SU-DHL-6 (cell line): ENCODE measurements at regions not wholly inside any gene's neighbourhood (a gene's known extent, or its start where the extent isn't known, plus 50 kb on each side); places are given as distances from the start of the nearest gene placed in this dataset.

ENCODE experiments used
- H2AFZ ChIP-seq: fragments of 200-600 bp; sonication (generic); 2 replicates; pipeline ENCODE4 v1.6.1; 2014; ENCODE audit warnings: low read depth, mild to moderate bottlenecking, moderate library complexity, mixed read lengths, antibody characterized with exemption, low read length; ENCODE audit not compliant: severe bottlenecking
- H3F3A ChIP-seq: fragments of 200-600 bp; shearing (Covaris generic); 2 replicates; pipeline ENCODE4 v1.6.0; 2016; ENCODE audit warnings: antibody characterized with exemption, mild to moderate bottlenecking; ENCODE audit not compliant: insufficient read depth
- H3K27ac ChIP-seq: fragments of 200-600 bp; sonication (generic); 2 replicates; pipeline ENCODE4 v1.5.1; 2016; ENCODE audit warnings: low read depth, mild to moderate bottlenecking, low read length, moderate library complexity, mixed read lengths
- H3K27me3 ChIP-seq: fragments of 200-600 bp; sonication (generic), shearing (Covaris generic); 2 replicates; pipeline ENCODE4 v1.6.0; 2014; ENCODE audit warnings: mild to moderate bottlenecking, low read length
- H3K36me3 ChIP-seq: fragments of 200-600 bp; sonication (generic); 2 replicates; pipeline ENCODE4 v1.6.1; 2014; ENCODE audit warnings: mild to moderate bottlenecking, low read length, mixed read lengths
- H3K4me2 ChIP-seq: fragments of 300-600, 200-600 bp; shearing (Covaris generic), sonication (generic); 2 replicates; pipeline ENCODE4 v1.6.0; 2014; ENCODE audit warnings: low read length, low read depth, mild to moderate bottlenecking; ENCODE audit not compliant: poor library complexity, severe bottlenecking
- H3K4me3 ChIP-seq: fragments of 200-600 bp; sonication (generic); 2 replicates; pipeline ENCODE4 v1.5.1; 2014; ENCODE audit warnings: antibody characterized with exemption, low read length, mild to moderate bottlenecking, mixed read lengths; ENCODE audit not compliant: insufficient read depth, poor library complexity, severe bottlenecking
- H3K79me2 ChIP-seq: fragments of 200-600 bp; sonication (generic); 2 replicates; pipeline ENCODE4 v1.6.1; 2014; ENCODE audit warnings: mild to moderate bottlenecking, low read length, moderate library complexity; ENCODE audit not compliant: insufficient read depth
- H3K9ac ChIP-seq: fragments of 200-600 bp; sonication (generic); 2 replicates; pipeline ENCODE4 v1.7.0; 2014; ENCODE audit warnings: mild to moderate bottlenecking, low read length
- H3K9me2 ChIP-seq: fragments of 200-600 bp; sonication (generic); replicated peaks from 2 replicates; pipeline ENCODE4 v1.6.1; 2014; ENCODE audit warnings: low read length; ENCODE audit not compliant: insufficient read depth
- H3K9me3 ChIP-seq: fragments of 200-600 bp; sonication (generic); 2 replicates; pipeline ENCODE4 v1.6.1; 2014; ENCODE audit warnings: low read length, mixed read lengths; ENCODE audit not compliant: insufficient read depth
- H4K20me1 ChIP-seq: fragments of 200-600 bp; sonication (generic); 2 replicates; pipeline ENCODE4 v1.6.1; 2014; ENCODE audit warnings: low read depth, mild to moderate bottlenecking, antibody characterized with exemption, low read length, moderate library complexity, mixed read lengths
- CTCF ChIP-seq: fragments of 200-600 bp; sonication (generic); IDR thresholded peaks from one replicate; pipeline ENCODE4 v1.5.1; 2017; ENCODE audit warnings: antibody characterized with exemption, mild to moderate bottlenecking, low read length, moderate library complexity; ENCODE audit not compliant: insufficient read depth, poor library complexity, severe bottlenecking
- EZH2phosphoT487 ChIP-seq: fragments of 200-600 bp; sonication (generic), shearing (Covaris generic); conservative IDR thresholded peaks from 2 replicates; pipeline ENCODE4 v1.6.1; 2018; ENCODE audit warnings: mild to moderate bottlenecking, antibody characterized with exemption, low read length, moderate library complexity, mixed read lengths

GRCh38 chr1:5711956-5712645, 280.1 kb downstream of the NPHP4 start:
- no peak overlapping the region for H3K27ac ChIP-seq
- H3F3A ChIP-seq: no peaks in the 10 kb centered on the region
- no peak overlapping the region for H3K4me2 ChIP-seq
- H3K9me2 ChIP-seq: no peaks in the 10 kb centered on the region
- no peaks in the 10 kb centered on the region for H3K27me3 ChIP-seq
- no peak overlapping the region for H2AFZ ChIP-seq
- no peaks in the 10 kb centered on the region for H4K20me1 ChIP-seq
- H3K79me2 ChIP-seq: no peaks in the 10 kb centered on the region
- H3K9ac ChIP-seq: no peak overlapping the region
- H3K4me3 ChIP-seq: no peak overlapping the region
- TF ChIP-seq CTCF: no peak
- no peak for TF ChIP-seq EZH2phosphoT487
- no peaks in the 10 kb centered on the region for H3K36me3 ChIP-seq
- no peaks in the 10 kb centered on the region for H3K9me3 ChIP-seq

GRCh38 chr1:5711079-5711478, 281.1 kb downstream of the NPHP4 start:
- H3K79me2 ChIP-seq: no peaks in the 10 kb centered on the region
- no peak overlapping the region for H3K4me3 ChIP-seq
- no peak overlapping the region for H3K4me2 ChIP-seq
- H3K27ac ChIP-seq: no peak overlapping the region
- no peaks in the 10 kb centered on the region for H3K9me2 ChIP-seq
- no peak overlapping the region for H3K9ac ChIP-seq
- no peaks in the 10 kb centered on the region for H4K20me1 ChIP-seq
- no peak for TF ChIP-seq CTCF
- TF ChIP-seq EZH2phosphoT487: no peak
- H3K9me3 ChIP-seq: no peaks in the 10 kb centered on the region
- H3F3A ChIP-seq: no peaks in the 10 kb centered on the region
- H3K27me3 ChIP-seq: no peaks in the 10 kb centered on the region
- no peaks in the 10 kb centered on the region for H3K36me3 ChIP-seq
- no peak overlapping the region for H2AFZ ChIP-seq

- Histone ChIP-seq H4K20me1 (no peaks in the 10 kb centered on the region), H3K9me2 (no peaks in the 10 kb centered on the region), H3F3A (no peaks in the 10 kb centered on the region), H3K36me3 (no peaks in the 10 kb centered on the region), H2AFZ (no peak overlapping the region), H3K27ac (no peak overlapping the region), H3K4me3 (no peak overlapping the region), H3K9me3 (no peaks in the 10 kb centered on the region), H3K79me2 (no peaks in the 10 kb centered on the region), H3K9ac (no peak overlapping the region), H3K4me2 (no peak overlapping the region), H3K27me3 (no peaks in the 10 kb centered on the region)
- no peak for TF ChIP-seq EZH2phosphoT487
- no peak for TF ChIP-seq CTCF
These were observed 282.2 kb downstream of the NPHP4 start for GRCh38 chr1:5709976-5710375.
